HG03439 (cell line): ENCODE measurements at regions not wholly inside any gene's neighbourhood (a gene's known extent, or its start where the extent isn't known, plus 50 kb on each side); places are given as distances from the start of the nearest gene placed in this dataset.
"Not testable (repeated sequence)": the region's sequence is repeated elsewhere in the genome, so short reads cannot be mapped to it uniquely, and the experiment has no call there.

ENCODE experiments used
- ATAC-seq: cut with Tn5 transposase; IDR thresholded peaks from one replicate; pipeline ENCODE4 v1.9.1; 2021; ENCODE audit warnings: mild to moderate bottlenecking, moderate library complexity; ENCODE audit not compliant: unreplicated experiment

- ATAC-seq, result no peak
Observed at GRCh38 chr13:64662887-64663593, 2567.1 kb downstream of the PCDH9 start.

GRCh38 chr13:64648293-64648692, 2581.8 kb downstream of the PCDH9 start:
- ATAC-seq, result no peak

- ATAC-seq, result no peak
Observed at GRCh38 chr13:64643066-64643465, 2587.1 kb downstream of the PCDH9 start.

DNA sequence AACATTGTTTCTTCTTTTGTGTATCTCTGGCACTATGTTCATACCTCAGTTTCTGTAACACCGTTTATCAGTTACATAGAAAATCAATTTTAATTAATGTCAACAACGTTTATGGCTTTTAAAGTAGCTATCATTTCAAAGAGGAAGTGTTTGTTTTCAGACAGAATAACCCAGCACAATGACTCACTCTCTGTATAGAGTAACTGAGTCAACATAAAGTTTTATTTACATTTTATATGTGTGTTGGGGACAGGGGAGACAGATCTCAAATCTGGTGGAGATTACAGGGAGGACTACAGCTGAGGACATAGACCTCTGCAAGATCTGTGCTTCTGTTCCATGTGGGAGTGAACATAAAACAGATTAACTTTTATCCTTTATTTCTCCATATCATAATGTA, 2590.1 kb downstream of the PCDH9 start:
- no peak for ATAC-seq

GRCh38 chr13:64639206-64639605, 2590.9 kb downstream of the PCDH9 start:
- no peak for ATAC-seq

GRCh38 chr13:64633948-64634347, 2596.2 kb downstream of the PCDH9 start:
- no peak for ATAC-seq

- no peak for ATAC-seq
Observed at GRCh38 chr13:64627654-64628053, 2602.5 kb downstream of the PCDH9 start.

- no peak for ATAC-seq
Observed at GRCh38 chr13:64626105-64626504, 2604.0 kb downstream of the PCDH9 start.

GRCh38 chr13:64617231-64617630, 2612.9 kb downstream of the PCDH9 start:
- no peak for ATAC-seq

- ATAC-seq, result no peak
Observed at GRCh38 chr13:64591971-64592370, 2638.2 kb downstream of the PCDH9 start.

DNA sequence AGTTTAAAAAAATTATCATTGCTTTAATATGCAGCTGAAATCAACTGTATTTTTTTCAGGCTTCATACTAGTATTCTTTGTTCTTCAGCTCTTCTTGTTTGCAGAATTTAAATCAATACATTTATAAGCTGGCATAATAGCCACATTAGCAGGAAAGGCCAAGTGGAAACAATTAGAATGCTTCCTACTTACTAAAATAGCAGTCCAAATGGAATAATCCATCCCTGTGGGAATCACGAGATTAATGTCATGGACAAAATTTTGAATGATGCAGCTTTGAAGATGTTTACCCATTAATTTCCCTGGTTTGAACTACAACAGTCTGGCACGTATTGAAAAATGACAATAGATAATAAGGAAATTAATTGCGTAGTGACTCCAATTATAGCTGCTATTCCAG, 2650.8 kb downstream of the PCDH9 start:
- no peak for ATAC-seq

DNA sequence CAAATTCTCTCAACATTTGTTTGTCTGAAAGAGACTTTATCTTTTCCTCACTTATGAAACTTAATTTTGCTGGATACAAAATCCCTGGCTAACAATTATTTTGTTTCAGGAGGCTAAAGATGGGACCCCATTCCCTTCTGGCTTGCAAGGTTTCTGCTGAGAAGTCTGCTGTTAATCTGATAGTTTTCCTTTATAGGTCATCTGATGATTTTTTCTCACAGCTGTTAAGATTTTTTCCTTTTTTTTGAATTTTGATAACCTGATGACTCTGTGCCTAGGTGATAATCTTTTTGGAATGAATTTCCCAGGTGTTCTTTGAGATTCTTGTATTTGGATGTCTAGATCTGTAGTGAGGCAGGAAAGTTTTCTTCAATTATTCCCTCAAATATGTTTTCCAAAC, 2661.4 kb downstream of the PCDH9 start:
- no peak for ATAC-seq

DNA sequence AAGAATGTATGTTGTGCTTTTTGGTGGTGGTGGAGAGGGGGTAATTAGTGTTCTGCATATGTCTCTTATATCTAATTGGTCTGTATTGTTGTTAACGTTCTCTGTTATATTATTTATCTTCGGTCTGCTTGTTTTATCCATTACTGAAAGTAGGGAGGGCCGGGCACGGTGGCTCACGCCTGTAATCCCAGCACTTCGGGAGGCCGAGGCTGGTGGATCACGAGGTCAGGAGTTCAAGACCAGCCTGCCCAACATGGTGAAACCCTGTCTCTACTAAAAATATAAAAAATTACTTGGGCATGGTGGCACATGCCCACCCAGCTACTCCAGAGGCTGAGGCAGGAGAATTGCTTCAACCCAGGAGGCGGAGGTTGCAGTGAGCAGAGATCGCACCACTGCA, 2672.1 kb downstream of the PCDH9 start:
- not testable (repeated sequence) for ATAC-seq

- no peak for ATAC-seq
Observed at GRCh38 chr13:64556376-64556775, 2673.8 kb downstream of the PCDH9 start.

GRCh38 chr13:64553411-64554129, 2676.6 kb downstream of the PCDH9 start:
- no peak for ATAC-seq

DNA sequence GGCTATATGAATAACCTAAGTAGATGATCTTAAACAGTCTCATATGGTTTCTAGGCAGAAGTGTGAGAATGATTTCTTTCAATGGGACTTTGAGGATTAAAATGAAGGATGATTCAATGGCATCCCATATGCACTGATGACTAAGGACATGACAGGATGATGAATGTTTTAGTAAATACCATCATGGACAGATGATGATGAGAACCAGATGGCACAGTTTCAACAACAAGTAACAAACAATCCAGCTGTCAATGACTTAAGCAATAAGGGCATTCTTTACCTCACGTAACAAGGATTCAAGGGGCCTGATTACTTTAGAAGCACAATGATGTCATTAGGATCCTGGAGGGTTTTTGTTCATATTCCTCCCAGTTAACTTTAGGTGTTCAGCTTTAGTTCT, 2678.4 kb downstream of the PCDH9 start:
- ATAC-seq, result no peak

DNA sequence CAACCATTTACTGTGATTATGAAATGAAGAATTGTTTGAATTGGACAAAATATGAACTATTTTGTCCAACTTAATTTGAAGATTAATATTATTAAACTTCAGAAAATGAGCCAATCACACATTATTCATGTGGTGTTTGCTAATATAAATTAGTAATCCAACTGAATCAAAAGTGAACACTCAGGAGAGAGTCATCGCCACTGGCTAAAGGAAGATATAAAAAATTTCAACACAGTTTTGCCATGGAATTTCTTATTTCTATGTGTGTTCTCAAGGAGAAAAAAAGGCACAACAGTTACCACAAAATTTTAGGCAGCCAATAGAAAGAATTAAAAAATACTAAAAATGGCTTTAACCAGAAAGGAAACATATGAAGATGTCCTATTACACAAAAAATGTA, 2683.8 kb downstream of the PCDH9 start:
- no peak for ATAC-seq

- ATAC-seq, result no peak
Observed at GRCh38 chr13:64540976-64541375, 2689.2 kb downstream of the PCDH9 start.

DNA sequence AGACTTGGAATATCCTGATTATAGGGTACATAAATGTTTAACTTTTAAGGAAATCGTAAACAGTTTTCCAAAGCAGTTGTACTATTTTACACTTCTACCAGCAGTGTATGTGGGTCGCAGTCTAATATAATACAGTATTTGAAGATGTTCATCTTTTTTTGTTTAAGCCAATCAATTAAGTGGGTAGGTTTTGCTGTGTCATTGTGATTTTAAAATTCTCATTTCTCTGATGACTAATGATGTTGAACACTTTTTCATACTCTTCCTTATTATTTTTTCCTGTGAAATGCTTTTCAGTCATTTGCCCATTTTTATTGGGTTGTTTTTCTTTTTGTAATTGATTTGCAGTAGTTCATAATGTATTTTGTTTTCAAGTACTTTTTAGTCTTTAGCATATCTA, 2689.7 kb downstream of the PCDH9 start:
- ATAC-seq, result no peak

DNA sequence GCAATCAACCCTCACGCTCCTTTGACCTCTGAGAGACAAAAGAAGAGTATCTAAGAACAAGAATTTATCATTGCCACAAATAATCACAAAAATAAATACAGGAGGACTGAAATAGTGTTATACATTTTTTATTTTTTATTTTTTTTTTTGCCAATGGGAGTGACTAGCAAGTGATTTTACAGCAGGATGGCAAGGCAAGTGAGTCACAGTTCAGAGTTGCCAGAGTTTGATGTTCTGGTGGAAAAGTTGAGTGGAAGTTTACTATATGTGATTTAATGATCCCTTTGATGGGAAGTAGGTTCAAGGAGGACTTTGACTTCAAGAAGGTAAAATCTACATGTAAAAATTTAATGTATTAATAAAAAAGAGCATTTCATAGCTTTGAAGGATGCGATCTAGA, 2691.4 kb downstream of the PCDH9 start:
- ATAC-seq, result no peak

GRCh38 chr13:64534302-64534701, 2695.8 kb downstream of the PCDH9 start:
- no peak for ATAC-seq

DNA sequence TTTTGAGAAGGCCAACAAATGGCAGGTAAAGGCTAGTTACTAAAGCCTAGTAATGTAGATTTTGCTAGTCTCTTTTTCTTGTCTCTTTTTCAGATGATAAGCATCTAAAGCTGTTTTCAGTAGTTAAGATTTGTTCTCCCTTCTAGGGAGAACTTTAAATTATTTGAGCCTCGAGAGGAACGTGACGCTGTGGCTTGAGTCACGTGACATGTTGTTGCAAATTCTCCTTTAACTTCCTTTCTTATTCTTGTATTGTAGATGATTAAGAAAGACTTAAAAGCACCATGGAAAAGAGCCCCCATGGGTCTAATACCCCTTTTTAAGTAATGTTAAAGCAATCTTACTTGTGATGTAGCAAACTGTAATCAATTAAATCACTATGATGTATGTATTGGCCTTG, 2698.7 kb downstream of the PCDH9 start:
- no peak for ATAC-seq
